Muscle of arm (tissue), 1 donor: ENCODE measurements at regions not wholly inside any gene's neighbourhood (a gene's known extent, or its start where the extent isn't known, plus 50 kb on each side); places are given as distances from the start of the nearest gene placed in this dataset.

ENCODE experiments used
- DNase-seq: peaks from one replicate; pipeline ENCODE4 v3.0.0-alpha.2; 2013

- DNase-seq: no peak
Observed at GRCh38 chr2:58959996-58960395, 718.9 kb upstream of the FANCL start.

- DNase-seq: no peak
Observed at GRCh38 chr2:58957188-58957840, 716.2 kb upstream of the FANCL start.

- no peak for DNase-seq
Observed at GRCh38 chr2:58954880-58955385, 713.8 kb upstream of the FANCL start.

DNA sequence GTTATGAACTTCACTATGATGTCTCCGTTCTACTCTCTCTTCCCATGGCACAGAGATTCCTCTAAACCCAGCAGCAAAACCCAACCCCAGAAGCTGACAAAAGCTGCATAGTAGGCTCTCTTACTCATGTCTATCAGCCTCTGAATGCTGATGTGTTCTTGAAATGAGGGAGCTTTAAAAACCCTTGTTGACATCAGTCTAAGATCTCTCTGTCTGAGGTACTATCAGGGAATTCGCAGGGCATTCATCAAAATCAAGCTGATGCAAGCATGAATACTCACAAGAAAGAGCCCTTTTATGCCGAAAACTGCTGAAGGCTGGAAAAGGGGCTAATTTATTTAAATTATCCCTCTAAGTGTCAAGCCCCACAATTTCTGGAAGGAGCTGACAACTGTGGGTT, 710.6 kb upstream of the FANCL start:
- no peak for DNase-seq

DNA sequence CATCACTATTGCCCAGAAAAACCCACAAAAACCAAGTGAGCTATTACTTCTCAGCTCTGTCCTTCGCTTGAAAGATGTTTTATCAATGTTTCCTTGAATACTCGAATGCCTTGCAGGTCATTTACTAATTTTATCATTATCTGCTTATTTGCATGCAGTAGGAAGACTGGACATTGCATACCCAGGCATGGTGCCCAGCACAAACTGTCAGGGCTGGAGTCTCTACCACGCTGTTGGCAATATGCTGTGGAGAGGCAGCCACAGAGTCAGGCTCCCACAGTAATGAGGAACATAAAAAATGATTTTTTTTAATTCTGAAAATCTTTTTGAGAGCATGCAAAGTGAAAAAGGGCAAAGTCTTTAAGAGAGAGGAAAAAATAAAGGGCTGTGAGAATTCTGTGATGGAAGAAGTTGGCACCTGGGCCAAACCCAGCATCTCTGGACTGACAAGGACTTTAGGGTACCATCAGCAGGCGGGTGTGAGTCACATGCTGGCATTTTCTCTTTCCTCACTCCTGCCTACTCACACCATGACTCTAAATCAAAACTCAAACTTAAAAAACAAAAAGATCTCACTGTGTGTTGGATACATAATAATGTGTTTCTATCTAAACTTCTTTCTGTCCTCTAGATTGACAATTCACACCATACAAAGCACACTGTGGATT, 709.8 kb upstream of the FANCL start:
- DNase-seq: no peak

DNA sequence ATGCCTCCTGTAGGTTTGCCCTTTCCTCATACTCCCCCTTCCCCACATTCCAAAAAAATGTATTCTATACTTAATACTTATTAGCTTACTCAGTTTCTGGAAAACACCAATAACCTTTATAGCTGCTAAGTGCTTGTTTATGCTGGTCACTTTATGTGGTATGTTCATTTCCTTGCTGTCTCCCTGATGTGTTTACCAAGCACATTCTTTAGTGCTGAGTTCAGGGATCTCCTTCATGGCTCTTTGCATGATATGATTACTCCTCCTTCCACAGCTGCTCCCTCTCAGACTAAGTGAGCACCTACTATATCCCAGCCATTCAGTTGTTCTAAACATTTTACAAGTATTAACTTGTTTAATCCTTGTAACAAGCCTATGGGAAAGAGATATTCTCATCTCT, 698.3 kb upstream of the FANCL start:
- no peak for DNase-seq

DNA sequence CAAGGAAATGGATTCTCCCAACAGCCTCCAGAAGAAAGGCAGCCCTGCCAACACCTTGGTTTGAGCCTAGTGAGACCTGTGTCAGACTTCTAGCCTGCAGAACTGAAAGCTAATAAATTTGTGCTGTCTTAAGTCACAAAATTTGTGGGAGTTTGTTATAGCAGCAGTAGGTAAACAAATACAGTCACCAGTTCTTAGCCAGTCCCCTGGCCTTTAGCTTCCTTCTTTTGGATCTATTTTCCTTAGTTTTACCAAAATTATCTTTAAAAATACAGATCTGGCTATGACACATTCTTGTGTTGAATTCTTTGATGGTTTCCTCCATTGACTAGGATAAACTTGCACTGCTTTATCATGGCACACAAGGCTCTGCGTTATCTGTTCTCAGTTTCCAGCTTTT, 697.9 kb upstream of the FANCL start:
- no peak for DNase-seq

- no peak for DNase-seq
Observed at GRCh38 chr2:58932801-58933200, 691.7 kb upstream of the FANCL start.

DNA sequence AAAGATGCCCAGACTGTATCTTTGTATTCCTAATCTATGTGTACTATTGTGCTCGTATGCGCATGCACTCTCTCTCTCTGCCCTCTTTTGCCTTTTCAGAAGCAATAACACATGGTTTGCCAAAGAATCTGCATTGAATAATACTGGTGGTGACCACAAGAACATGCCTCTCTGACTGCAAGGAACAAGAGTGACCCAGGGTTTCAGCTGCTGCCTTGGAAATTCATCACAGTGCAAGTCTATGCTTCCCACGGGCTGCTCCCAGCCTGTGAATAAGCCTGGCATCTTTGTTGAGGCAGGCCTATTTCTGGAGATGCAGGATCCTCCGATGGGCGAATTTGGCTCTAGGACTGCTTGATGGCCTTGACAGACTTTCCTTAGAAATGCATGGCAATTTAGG, 689.4 kb upstream of the FANCL start:
- DNase-seq: no peak

DNA sequence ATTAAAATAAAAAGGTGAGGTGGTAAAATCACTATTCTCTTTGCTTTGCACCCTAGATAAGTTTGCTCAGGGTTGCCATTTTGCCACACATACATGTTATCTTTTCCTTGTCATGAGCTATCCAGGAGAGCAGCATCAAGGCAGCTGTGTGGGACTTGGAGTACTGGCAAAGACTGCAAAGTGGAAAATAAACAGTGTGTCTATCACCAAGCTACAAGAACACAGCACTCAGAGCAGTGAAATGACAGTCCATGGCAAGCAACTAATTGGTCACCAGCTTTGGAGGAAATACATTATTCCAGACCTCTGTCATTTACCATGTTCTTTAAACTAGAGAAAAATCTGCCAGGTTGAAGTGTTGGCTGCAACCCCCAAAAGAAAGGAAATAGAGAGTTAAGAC, 687.8 kb upstream of the FANCL start:
- no peak for DNase-seq

GRCh38 chr2:58928391-58928790, 687.3 kb upstream of the FANCL start:
- no peak for DNase-seq

DNA sequence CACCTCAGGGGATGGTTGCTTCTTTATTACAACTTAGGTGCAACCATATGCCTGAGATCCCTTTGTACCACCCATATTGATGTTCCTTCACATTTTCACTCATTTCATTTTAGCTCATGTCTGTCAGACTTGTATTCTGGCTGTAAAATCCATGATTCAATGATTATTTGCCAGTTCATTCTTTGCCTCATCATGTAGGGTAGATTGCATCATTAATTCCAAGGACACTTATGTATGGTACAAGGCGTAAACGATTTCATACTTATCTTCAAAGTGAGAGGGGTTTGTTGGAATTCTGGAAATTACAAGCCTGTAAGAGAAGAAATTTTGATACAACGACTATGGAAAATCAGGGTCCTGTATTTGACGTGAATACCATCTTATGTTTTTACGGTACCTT, 685.0 kb upstream of the FANCL start:
- no peak for DNase-seq

DNA sequence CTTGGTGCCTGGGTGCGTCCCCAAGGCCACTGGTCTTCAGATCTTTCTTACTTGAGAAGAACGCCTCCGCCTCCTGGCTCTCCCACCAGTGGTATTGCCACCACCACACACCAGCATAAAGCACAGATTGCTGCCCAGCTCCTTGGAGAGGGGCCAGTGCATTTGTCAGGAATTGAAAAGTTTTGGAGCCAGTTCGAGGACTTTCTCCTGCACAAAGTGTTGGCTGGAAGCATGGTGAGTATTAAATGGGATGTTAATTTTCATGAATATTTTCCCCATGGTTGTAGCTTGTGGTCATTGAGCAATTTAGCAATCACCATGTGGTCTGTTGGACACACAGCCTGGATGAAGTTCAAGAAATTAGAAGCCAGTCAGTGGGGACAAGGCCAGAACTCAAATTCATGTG, 684.6 kb upstream of the FANCL start:
- DNase-seq: no peak

- DNase-seq: no peak
Observed at GRCh38 chr2:58923869-58924268, 682.7 kb upstream of the FANCL start.

- no peak for DNase-seq
Observed at GRCh38 chr2:58922245-58922644, 681.1 kb upstream of the FANCL start.

DNA sequence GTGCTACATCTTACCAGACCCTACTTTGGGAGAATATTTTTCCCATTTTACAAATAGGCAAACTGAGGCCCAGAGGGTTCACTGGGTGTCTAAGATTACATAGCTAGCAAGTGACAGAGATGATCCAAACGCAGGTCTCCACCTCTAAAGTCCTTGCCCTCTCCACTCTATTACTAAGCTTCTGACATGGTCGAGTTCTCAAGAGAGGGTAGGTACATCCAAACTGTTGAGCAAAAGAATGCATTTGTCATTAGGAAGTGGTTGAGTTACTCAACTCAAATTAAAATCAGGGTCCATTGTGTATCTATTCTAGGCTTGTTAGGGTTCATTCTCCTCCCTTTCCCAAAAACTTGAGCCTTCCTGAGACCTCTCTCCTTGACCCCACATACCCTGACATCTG, 680.6 kb upstream of the FANCL start:
- DNase-seq: no peak

- no peak for DNase-seq
Observed at GRCh38 chr2:58920001-58920400, 678.9 kb upstream of the FANCL start.

DNA sequence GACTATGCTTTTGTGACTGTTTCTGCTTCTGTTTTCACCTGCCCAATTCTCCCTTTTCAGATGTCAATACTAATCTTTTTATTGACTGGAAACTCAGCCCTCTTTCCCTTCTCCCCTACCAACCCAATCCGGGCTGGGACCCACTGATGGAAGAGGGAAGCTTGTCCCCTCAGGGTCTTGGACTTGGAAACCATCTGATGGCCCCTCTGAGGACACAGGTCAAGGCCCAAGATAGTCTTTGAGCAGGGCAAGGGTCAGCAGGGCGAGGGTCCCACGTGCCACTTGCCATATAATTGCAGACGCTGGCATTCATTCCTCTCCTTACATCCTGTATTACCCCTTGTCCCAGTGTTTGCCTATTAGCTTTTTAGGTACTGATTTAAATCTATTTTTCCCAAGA, 678.2 kb upstream of the FANCL start:
- no peak for DNase-seq

DNA sequence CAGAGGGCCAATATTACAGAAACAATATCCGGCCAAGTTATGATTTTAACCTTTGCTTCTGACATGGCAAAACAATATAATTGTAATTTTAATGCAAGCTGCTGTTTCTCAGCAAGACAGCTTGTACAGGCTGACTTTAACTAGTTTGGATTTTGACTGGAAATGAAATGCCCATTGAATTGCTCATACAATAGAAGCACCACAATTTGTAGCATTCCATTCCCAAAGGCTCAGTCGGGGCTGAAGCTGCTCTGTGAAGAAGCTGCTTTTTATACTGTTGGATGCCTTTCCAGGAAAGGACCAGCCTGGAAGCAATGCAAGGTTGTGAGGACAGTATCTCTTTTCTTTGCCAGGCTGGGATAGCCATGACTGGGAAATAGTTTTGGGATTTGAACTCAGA, 677.0 kb upstream of the FANCL start:
- no peak for DNase-seq

DNA sequence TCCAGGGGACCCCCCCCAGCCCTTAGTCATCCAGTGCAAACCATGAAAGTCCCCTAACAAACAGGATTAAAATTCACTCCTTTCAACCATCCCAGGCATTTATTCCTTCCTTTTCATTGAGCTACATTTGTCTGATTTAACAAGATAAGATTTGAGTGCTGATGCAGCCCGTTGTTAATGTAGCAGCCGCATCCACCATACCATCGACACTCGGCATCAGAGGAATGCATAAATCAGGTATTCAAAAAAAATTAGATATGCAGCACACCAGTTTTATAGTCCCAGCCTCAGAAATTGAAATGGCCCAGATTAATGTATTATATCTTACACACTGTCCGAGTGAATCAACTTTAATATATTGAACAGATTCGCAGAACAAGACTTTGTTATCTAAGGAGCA, 676.5 kb upstream of the FANCL start:
- no peak for DNase-seq

DNA sequence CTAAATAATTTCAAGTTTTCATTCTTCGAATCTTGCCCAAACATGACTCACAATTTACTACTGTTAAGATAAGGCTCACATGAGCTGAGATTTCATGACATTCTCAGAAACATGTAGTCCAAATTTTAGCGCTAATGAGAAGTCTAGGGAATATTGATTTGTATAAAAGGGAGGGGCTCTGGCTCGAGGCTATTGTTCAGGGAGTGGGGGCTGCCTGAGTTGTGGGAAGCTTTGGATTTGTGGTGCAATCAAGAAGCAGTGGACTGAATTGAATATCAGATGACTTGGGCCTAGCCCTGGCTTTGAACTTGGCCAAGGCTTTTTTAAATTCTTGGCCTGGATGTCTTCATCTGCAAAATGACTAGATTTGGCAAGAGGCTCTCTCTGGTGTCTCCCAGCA, 674.9 kb upstream of the FANCL start:
- DNase-seq: peak; percentile 63

GRCh38 chr2:58914733-58915505, 673.8 kb upstream of the FANCL start:
- peak; percentile 69 for DNase-seq

DNA sequence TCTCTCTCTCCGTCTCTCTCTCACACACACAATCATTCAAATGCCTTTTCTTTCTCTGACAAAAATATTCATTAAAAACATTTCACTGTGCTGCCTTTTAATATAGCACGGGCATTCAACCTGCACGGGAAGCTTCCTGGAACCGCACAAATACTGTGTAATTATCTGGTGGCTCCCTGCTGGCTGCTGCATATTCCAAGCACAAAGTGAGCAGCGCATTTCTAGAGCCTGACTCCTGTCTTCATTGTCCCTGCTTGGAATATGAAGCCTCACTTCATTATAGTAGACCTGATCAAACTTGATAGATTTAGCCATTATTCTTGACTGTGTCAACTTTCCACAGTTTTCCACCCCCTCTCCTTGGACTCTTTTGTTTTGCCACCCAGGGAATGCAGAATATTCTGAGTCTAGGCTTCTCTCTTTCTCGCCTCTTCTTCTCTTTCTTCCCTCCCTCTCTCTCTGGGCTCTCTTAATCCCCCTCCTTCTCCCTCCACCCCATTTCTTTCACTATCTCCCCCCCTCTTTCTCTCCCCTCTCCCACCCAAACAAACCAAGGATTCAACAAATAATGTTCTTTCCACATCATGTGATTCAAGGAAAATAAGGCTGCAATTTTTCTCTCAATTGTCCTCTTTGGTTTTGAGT, 672.1 kb upstream of the FANCL start:
- DNase-seq: no peak
